ENCODE measurements at regions not wholly inside any gene's neighbourhood (a gene's known extent, or its start where the extent isn't known, plus 50 kb on each side); places are given as distances from the start of the nearest gene placed in this dataset.

DNA sequence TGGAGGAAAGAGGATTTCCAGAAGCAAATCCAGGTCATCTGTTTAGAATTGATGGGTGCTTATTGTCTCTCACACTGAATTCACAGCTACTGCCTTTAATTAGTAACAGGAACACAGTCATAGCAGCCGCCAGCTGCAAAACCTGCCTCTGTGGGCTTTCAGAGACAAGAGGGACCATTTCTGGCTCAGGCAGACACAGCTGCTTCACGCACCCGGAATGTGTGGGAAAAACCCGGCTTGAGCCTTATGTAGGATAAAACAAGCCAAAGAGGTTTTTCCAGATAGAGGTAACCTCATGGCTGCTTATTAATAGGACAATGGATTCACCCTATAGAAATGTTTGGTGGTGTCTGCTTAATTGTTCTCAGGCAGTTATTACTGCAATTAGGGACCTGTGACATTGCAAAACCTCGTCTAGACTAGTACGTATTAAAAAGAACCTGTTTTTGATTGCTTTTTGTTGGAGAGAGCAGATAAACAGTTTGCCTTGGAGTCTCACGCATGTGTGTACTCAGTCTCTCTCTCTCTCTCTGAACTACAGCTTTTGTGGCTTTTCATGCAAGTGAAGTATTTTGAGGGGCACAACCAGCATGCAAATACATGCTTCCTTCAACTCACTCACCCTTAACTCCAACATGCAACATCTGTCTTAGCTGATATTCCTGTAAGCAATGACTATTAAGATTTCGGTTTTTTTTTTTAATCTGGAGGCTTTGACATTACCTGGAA lies 302.7 kb downstream of the PLK2 start:
- H3K9me3 Mint-ChIP-seq (ENCODE audit: low read depth) = no peaks in the 10 kb centered on the region
- peaks cover 2% of the 10 kb centered on the region for H3K27me3 Mint-ChIP-seq
- no peaks in the 10 kb centered on the region for H3K4me1 Mint-ChIP-seq (ENCODE audit: low read depth)
- H3K36me3 Mint-ChIP-seq = no peaks in the 10 kb centered on the region
- H3K4me3 Mint-ChIP-seq = no peak overlapping the region
- no peak overlapping the region for H3K27ac Mint-ChIP-seq

DNA sequence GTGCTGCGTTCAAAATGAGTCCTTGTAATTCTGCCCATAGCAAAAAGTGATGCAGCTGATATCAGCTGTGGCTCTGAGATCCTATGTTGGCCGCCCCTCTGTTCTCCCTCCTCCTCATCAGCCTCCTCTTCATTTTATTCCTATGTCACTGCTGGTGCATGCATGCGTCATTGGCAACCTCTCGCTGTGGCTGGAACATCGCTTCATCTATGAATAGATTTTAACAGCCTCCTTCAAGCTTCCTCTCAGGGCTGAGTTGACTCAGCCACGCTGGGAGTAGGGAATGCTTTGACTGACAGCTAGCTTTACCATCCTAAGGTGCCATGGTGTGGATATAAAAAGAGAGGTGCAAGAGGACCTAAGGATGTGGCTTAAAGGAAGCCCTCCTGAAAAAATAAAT lies 303.5 kb downstream of the PLK2 start:
- Mint-ChIP-seq H3K36me3 (no peaks in the 10 kb centered on the region), H3K4me3 (no peak overlapping the region), H3K9me3 (ENCODE audit: low read depth) (no peaks in the 10 kb centered on the region), H3K27me3 (peaks cover 2% of the 10 kb centered on the region), H3K4me1 (ENCODE audit: low read depth) (no peaks in the 10 kb centered on the region), H3K27ac (no peak overlapping the region)

DNA sequence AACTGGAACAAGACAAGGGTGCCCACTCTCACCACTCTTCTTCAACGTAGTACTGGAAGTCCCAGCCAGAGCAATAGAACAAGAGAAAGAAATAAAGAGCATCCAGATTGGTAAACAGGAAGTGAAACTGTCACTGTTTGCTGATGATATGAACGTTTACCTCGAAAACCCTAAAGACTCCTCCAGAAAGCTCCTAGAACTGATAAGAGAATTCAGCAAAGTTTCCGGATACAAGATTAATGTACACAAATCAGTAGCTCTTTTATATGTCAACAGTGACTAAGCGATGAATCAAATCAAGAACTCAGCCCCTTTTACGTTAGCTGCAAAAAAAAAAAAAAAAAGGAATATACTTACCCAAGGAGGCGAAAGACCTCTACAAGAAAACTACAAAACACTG lies 306.6 kb downstream of the PLK2 start:
- Mint-ChIP-seq H3K27ac (no peak overlapping the region), H3K36me3 (no peaks in the 10 kb centered on the region), H3K9me3 (ENCODE audit: low read depth) (no peaks in the 10 kb centered on the region), H3K4me3 (no peak overlapping the region), H3K4me1 (ENCODE audit: low read depth) (no peaks in the 10 kb centered on the region), H3K27me3 (peaks cover 1% of the 10 kb centered on the region)

DNA sequence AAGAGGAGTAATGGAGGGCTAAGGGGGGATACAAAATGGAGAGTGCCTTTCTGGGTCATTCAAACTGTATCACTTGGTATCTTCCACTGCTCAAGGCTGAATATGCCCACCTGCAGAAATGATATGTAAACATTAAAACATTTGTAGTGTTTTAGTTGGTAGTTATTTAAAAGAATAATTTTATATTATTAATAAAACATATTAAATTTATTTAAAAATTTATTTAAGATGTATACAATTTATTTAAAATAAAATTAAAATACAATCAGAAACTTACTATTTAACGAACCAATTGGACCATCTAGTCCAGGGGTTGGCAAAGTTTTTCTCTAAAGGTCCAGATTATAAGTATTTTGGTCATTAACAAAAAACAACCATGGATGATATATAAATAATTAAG lies 308.5 kb downstream of the PLK2 start:
- Mint-ChIP-seq H3K36me3 (no peaks in the 10 kb centered on the region), H3K4me1 (ENCODE audit: low read depth) (no peaks in the 10 kb centered on the region), H3K27me3 (peaks cover 3% of the 10 kb centered on the region), H3K4me3 (no peak overlapping the region), H3K9me3 (ENCODE audit: low read depth) (no peaks in the 10 kb centered on the region), H3K27ac (no peak overlapping the region)

DNA sequence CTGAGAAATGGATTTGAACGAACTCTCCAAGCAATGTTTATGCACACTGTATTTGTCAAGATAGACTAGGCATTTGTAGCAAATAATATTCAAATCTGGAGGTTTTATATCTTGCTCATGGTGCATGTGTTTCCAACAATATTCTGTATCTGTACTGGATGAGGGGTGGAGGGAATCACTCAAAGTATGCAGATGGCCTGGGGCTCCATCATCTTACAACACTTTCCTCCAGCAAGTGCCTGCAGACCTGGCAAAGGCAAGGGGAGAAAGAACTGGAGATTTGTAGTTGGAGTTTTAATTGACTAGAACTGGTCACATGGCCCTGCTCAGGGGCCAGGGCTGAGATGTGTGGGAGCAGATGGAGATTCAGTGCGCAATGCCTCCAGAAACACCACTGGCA lies 309.0 kb downstream of the PLK2 start:
- Mint-ChIP-seq H3K36me3 (no peaks in the 10 kb centered on the region), H3K27ac (no peak overlapping the region), H3K27me3 (peaks cover 3% of the 10 kb centered on the region), H3K4me1 (ENCODE audit: low read depth) (no peaks in the 10 kb centered on the region), H3K4me3 (no peak overlapping the region), H3K9me3 (ENCODE audit: low read depth) (no peaks in the 10 kb centered on the region)

DNA sequence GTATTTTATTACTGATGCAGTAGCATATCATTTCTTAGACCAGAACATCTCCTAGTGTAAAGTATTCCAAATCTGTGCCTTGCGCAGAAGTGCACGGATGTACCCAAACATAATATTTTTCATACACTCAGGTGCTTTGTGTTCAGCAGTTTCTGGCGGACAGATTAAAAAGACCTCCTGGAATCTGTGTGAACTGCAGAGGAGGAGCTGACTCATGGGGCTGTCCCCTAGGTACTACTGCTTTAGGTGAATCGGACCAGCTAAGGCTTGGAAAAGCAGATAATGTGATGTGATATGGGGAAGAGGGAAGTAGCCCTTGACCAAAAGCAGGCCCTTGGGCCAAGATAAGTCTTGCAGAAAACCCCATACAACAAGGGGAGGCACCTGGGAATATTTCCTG lies 310.1 kb downstream of the PLK2 start:
- Mint-ChIP-seq H3K36me3 (no peaks in the 10 kb centered on the region), H3K4me3 (no peak overlapping the region), H3K9me3 (ENCODE audit: low read depth) (no peaks in the 10 kb centered on the region), H3K27ac (no peak overlapping the region), H3K27me3 (peaks cover 3% of the 10 kb centered on the region), H3K4me1 (ENCODE audit: low read depth) (no peaks in the 10 kb centered on the region)

DNA sequence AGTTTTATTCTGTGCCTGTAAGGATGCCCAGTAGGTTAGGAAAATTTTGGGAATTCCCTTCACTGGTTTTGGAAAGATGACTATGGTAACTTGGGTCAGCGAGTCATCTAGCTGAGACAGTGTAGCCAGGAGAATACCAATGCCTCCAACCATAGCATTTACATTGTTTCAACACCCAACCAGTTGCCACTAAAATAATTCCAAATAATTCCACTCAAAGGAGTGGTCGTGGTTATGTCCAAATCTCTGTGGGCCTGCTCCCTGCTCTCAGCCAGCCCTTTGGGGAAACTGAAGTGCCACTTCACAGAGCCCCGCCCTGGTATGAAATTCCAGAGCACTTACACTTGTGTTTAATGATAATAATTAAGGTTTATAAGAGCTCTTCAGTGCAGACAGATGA lies 310.5 kb downstream of the PLK2 start:
- H3K27ac Mint-ChIP-seq = no peak overlapping the region
- no peaks in the 10 kb centered on the region for H3K4me1 Mint-ChIP-seq (ENCODE audit: low read depth)
- no peaks in the 10 kb centered on the region for H3K9me3 Mint-ChIP-seq (ENCODE audit: low read depth)
- H3K4me3 Mint-ChIP-seq = no peak overlapping the region
- H3K27me3 Mint-ChIP-seq = peaks cover 3% of the 10 kb centered on the region
- no peaks in the 10 kb centered on the region for H3K36me3 Mint-ChIP-seq

DNA sequence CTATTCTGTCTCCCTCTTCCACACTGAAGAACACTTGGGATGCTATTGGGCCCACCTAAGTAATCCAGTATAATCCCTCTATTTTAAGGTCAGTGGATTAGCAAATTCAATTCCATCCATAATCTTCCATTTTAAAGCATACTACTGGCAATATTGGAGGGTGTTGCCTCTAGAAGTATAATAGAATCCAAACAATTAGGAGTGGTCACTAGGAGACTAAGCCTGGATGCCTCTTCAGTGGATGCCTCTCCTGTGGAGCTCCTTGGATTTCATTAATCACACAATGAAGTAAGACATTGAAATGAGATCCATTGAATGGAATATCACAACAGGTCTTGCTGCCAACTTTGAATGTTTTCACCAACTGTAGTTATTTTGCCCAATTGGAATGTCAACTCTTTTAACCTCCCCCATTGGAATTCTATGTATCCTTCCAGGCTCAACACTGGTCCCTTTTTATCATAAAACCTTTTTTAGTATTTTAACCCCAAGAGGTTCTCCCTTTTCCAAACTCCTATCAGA lies 311.6 kb downstream of the PLK2 start:
- Mint-ChIP-seq H3K4me3 (no peak overlapping the region), H3K27me3 (peaks cover 3% of the 10 kb centered on the region), H3K27ac (no peak overlapping the region), H3K4me1 (ENCODE audit: low read depth) (no peaks in the 10 kb centered on the region), H3K9me3 (ENCODE audit: low read depth) (no peaks in the 10 kb centered on the region), H3K36me3 (no peaks in the 10 kb centered on the region)

DNA sequence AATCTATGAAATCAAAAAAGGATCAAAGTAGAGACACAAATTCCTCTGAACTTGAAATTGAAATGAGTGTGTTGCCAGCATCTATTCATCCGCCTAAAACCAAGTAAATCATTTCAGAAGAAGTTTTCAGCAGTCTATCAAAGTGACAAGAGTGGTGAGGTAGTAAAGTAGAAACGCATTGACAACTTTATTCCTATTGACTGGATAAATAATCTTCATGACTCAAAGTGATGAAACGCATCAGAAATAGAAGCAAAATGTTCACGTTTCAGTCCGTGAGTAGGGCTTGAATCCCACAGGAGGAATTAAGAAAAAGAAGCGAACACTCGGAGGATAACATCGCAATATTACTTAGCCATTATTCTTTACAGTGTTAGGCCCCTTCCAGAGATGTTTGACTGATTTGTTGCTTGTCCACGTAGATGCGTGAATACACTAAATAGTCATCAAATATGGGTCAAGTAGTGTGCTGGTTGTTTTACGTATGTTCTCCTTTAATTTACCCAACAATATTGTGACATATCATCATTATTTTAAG lies 314.4 kb downstream of the PLK2 start:
- Mint-ChIP-seq H3K4me3 (no peak overlapping the region), H3K4me1 (ENCODE audit: low read depth) (no peaks in the 10 kb centered on the region), H3K9me3 (ENCODE audit: low read depth) (no peaks in the 10 kb centered on the region), H3K27ac (no peak overlapping the region), H3K36me3 (no peaks in the 10 kb centered on the region), H3K27me3 (peaks cover 3% of the 10 kb centered on the region)

DNA sequence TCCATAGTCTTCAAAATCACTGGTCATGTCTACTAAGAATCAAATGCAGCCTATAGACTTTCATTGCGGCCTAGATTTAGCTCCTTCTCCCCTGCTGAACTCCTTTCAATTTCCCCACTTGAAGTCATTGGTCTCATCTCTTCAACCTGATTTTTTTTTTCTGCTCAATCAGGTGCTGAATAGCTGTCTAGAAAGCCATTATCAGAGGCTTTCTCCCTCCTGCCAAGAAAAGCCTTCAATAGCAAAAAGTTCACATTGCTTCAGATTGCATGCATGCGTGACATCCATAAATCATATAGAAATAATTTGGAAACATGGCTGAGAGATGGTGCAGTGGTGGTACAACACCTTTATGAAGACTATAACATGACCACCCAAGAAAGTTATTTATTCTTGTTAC lies 316.2 kb downstream of the PLK2 start:
- Mint-ChIP-seq H3K4me3 (no peak overlapping the region), H3K9me3 (ENCODE audit: low read depth) (no peaks in the 10 kb centered on the region)

DNA sequence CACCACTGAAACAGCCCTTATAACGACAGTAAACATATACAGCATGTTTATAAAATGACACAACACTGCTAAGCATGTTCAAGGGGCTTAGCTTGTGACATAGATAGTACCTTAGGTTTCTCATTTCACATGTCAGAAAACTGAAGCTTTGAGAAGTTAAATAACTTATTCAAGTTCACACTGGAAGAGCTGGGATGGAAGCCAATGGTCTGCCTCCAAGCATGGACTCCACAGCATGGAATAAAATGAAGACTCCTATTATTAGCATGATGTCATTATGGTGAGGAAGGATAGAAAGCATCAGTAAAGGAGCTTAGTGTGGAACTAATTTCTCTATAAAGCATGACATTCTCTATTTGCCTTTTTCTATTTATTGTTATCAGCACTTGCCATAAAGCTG lies 316.7 kb downstream of the PLK2 start:
- no peaks in the 10 kb centered on the region for H3K36me3 Mint-ChIP-seq
- H3K9me3 Mint-ChIP-seq (ENCODE audit: low read depth) = no peaks in the 10 kb centered on the region
- peaks cover 2% of the 10 kb centered on the region for H3K27me3 Mint-ChIP-seq
- no peak overlapping the region for H3K4me3 Mint-ChIP-seq
- no peak overlapping the region for H3K27ac Mint-ChIP-seq
- no peaks in the 10 kb centered on the region for H3K4me1 Mint-ChIP-seq (ENCODE audit: low read depth)

More for the DNA sequence above, 316.2 kb downstream of the PLK2 start:
- Mint-ChIP-seq H3K36me3 (no peaks in the 10 kb centered on the region), H3K4me1 (ENCODE audit: low read depth) (no peaks in the 10 kb centered on the region), H3K27ac (no peak overlapping the region), H3K27me3 (peaks cover 3% of the 10 kb centered on the region)

DNA sequence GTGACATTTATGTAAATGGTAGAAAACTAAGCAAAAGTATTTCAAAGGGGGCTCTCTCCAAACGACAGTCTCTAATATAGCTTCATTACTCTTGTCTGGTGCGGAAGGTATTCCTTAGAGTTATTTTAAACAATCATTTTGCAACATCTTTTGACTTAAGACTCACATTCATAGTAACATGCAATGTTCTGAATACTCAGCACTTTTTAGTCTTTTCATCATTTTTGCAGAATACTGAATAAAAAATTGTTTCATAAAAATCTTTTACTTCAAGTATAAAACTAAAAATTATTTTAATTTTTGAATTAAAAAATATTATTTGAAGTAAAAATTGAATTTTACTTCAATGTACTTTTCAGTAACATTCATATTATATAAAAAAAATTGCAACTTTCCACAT lies 321.1 kb downstream of the PLK2 start:
- Mint-ChIP-seq H3K9me3 (ENCODE audit: low read depth) (no peaks in the 10 kb centered on the region), H3K27ac (no peak overlapping the region), H3K36me3 (no peaks in the 10 kb centered on the region), H3K4me3 (no peak overlapping the region), H3K4me1 (ENCODE audit: low read depth) (no peaks in the 10 kb centered on the region), H3K27me3 (no peaks in the 10 kb centered on the region)

DNA sequence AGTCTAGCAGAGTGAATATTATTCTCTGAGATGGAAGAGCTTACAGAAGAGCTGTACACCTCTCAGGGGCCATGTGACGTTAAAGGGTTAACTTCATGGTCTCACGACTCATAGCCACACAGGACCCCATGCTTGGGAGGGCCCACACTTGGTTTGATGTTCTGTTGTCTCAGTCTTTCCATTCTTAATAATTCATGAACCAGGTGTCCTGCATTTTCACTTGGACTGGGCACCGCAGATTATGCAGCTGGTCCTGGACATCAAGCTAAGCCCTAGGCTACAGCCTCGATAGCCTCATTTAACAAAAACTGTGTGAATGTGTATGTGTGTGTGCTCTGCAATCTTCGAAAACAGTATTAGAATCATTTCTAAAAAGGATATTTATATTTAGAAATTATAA lies 323.5 kb downstream of the PLK2 start:
- H3K27ac Mint-ChIP-seq = no peak overlapping the region
- no peaks in the 10 kb centered on the region for H3K9me3 Mint-ChIP-seq (ENCODE audit: low read depth)
- H3K36me3 Mint-ChIP-seq = no peaks in the 10 kb centered on the region
- H3K4me3 Mint-ChIP-seq = no peak overlapping the region
- no peaks in the 10 kb centered on the region for H3K27me3 Mint-ChIP-seq
- no peaks in the 10 kb centered on the region for H3K4me1 Mint-ChIP-seq (ENCODE audit: low read depth)

DNA sequence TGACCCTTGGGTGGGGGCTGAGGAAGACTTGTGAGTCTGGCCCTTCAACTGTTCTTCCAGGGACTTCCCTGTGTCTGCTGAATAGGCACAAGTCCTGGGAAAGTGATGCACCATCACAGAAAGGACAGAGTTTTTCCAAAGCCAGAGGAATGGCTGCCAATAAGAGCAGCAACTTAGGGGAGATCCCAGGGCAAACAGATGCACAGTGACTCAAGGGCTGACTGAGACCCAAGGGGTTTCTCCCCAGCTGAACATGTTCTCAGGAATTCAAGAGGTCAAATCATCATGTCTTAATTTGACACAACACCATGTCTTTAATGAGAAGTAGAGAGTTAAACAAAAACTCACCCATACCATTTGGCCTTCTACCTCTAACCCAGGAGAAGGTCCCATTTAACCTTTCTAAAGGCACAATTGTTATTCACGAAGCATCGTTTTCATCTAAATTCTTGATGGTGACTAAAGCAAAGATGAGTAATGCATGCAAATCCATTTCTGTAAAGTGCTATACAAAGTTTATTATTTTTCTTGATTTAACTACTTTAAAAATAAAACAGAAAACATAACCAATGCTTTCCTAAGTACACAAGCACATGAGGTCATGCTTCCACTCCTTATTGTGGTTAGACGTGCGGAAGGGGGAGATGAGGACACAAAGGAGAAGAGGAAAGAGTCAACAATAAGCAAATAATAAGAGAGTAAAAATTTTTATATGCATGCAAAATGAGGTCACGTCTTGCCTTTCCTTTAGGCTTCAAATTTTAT lies 324.1 kb downstream of the PLK2 start:
- Mint-ChIP-seq H3K27me3 (no peaks in the 10 kb centered on the region), H3K4me1 (ENCODE audit: low read depth) (no peaks in the 10 kb centered on the region), H3K27ac (no peak overlapping the region), H3K36me3 (no peaks in the 10 kb centered on the region), H3K4me3 (no peak overlapping the region), H3K9me3 (ENCODE audit: low read depth) (no peaks in the 10 kb centered on the region)

DNA sequence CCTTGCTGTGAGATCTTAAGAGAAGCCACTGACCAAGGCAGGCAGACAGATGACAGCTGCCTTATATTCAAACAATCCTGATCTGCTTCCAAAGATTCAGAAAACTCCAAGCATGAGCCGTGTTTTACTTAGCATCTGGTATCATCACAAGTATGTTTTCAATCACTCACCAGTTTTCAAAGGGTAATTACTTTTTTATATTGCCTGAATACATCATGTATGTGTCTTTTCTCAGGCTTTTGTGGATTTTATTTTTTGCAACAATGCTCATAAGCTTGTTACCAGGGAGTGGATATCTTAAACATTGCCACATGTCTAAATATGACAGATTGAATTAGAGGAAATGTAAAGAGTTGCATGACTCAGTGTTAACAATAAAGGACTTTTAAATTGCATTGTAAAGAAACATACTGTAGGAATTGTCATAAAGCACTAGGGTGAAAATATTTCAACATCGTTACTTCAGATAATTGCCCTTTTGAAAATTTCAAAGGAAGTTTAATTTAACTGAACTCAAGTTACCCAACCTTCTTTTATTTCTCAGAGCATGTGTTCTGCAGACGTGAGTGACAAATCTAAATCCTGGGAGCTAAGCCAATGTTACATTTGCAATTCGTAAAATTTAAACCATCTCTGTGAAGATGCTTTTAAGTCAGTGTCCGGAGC lies 326.1 kb downstream of the PLK2 start:
- H3K27me3 Mint-ChIP-seq = no peaks in the 10 kb centered on the region
- no peak overlapping the region for H3K27ac Mint-ChIP-seq
- H3K4me1 Mint-ChIP-seq (ENCODE audit: low read depth) = no peaks in the 10 kb centered on the region
- H3K9me3 Mint-ChIP-seq (ENCODE audit: low read depth) = no peaks in the 10 kb centered on the region
- H3K4me3 Mint-ChIP-seq = no peak overlapping the region
- no peaks in the 10 kb centered on the region for H3K36me3 Mint-ChIP-seq
